Activated CD4-positive, CD25-positive, alpha-beta regulatory T cell treated with anti-CD3 and anti-CD28 coated beads, Interleukin-2, amount 50 U/mL, for 16 hours (primary cell): ENCODE measurements at regions not wholly inside any gene's neighbourhood (a gene's known extent, or its start where the extent isn't known, plus 50 kb on each side); places are given as distances from the start of the nearest gene placed in this dataset.
"Not testable (repeated sequence)": the region's sequence is repeated elsewhere in the genome, so short reads cannot be mapped to it uniquely, and the experiment has no call there.

Source experiments
- DNase-seq: peaks from one replicate; pipeline ENCODE4 v3.0.0-alpha.2; 2020; ENCODE audit warnings: low read depth, low spot score

DNA sequence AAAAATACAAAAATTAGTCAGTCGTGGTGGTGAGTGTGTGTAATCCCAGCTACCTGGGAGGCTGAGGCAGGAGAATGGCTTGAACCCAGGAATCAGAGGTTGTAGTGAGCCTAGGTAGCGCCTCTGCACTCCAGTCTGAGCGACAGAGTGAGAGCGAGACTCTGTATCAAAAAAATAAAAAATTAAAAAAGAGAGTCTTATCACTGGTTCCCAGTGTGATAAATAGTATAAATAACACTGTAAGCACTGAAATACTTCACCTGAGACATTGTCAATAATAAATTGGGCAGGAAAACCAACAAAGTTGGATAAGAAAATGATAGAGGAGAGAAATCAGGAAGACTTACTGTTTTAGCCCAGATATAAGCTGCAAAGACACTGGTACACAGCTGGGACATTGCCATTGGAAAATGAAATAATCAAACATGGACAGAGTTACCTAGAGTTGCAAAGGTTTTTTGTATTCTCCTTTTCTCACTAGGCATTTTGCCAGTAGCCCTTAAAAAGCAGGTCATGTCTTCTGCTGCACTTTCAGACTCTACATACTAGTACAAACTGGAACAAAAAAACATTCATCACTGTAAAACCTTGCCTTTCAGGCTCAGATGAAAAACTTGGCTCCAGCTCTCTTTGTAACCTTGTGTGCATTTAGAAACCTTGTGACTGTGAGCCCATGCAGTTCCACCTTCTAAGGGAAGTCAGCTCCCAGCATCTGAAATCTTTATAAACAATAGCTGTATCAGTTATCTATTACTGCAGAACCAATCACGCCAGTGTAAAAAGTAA is 55.0 kb upstream of the PPP1R2C start:
- DNase-seq, result no peak

DNA sequence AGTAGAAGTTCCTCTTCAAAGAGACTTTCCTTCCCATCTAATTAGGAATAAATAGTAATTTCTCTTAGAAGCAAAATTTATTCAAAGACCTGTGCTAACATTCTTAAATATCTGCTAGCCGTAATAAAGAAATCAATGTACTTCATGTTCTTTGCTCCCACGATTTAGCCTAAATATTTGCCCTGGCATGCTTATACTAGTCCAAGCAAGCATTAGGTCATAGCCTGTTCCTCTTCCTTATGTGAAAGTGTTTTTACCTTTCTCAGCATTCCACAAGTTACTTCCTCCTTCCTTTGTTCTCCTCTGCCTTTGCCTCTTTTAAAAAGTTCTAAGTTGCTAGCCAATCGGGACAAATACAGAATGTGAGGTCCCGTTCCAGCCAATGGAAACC is 55.6 kb upstream of the PPP1R2C start:
- DNase-seq, result not testable (repeated sequence)

DNA sequence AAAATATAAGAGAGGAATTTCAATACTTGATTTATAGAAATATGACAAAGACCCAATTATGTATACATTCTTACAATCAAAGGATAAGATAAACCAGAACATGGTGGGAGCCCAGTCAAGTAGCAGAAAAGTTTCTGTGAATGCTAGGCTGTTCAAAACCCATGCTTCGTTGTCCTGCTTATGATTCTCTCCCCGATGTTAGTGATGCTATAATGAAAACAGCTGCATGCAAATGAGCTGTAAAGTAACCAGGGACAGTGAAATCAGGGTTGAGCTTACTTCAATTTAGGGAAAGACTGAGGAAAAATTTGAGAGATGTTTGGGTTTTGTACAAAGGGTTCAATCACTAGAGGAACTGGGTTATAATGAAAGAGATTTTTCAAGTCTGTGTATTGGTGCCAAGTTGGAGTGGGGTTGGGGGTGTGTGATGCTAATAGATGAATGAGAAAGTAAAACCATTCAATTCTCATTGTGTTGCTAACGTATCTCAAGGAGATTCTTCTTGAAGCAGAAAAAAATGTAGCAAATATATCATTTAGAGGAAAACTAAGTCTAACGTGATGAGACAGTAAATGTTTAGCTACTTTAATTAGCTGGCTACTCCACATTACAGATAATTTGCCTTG is 59.3 kb upstream of the PPP1R2C start:
- no peak for DNase-seq

DNA sequence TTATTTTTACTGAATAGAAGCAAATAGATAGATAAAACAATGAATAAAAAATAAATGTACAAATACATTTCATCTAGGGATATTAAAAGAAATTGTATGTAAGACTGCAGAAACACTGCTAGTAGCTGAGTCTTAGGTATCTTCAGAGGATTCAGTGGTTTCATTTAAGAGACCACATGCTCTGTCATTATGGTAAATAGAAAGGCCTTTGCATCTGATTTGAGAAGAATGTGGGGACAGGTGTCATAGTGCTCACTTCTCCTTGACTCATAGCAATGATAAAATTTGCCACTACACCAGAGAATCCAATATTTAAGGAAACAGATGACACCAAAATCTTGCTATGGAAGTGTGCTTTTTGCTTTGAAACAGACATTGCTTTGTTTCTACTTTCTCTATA is 59.8 kb upstream of the PPP1R2C start:
- DNase-seq, result no peak

DNA sequence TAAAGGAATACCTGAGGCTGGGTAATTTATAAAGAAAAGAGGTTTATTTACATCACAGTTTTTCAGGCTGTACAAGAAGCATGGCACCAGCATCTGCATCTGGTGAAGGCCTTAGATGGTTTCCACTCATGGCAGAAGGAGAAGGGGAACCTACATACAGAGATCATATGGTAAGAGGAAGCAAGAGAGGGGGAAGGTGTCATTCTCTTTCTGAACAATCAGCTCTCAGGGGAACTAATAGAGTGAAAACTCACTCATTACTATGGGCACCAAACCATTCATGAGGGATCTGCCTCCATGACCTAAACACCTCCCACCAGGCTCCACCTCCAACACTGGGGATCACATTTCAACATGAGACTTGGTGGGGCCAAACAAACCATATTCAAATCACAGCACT is 61.7 kb upstream of the PPP1R2C start:
- no peak for DNase-seq

DNA sequence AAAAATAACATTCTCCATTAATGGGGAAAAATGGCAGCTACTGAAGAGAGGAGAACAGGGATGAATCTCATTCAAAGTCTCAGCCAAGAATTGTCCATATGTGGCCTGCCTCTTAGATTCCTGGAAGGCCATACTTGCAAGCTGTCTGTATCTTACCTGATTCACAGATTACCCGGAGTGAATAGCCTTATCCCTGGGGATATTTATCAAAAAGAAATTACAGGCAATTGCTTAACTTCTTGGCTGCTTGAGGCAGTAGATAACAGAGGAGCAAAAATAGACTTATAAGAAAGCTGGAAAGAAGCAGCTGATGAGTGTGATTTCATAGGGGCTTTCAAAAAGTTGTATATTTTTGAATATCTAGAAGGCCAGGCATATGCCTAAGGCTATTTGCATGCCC is 68.8 kb upstream of the PPP1R2C start:
- DNase-seq, result no peak

DNA sequence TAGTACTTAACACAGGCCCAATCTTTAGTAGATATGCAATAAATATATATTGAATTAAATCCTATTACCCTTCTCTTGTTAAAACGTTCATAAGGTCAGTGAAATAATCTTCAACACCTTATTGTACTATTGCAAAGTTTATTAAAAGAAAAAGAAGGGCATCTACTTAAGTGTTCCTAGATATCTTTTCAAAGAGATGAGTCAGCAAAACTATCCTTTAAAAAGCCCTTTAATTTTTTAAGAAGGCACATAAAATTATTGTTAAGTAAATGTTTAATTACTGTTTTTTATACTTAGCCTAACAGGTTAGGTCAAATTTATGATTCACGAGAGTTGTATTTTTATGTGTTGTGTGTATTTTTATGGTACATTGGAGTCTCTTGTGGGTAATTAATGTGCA is 77.3 kb upstream of the PPP1R2C start:
- DNase-seq, result no peak

DNA sequence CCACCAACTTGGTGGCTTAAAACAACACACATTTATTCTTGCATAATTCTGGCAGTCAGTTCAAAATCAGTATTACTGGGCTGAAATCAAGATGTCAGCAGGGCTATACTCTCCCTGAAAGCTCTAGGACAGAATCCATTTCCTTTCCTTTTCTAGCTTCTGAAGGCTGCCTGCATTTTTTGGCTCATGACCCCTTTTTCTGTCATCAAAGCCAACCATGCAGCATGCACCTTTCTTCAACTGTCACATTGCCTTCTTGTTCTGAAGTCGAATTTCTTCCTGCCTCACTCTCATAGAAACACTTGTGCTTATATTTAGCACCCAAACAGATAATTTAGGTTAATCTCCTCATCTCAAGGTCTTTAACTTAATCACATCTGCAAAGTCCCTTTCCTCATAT is 79.8 kb upstream of the PPP1R2C start:
- DNase-seq, result no peak

DNA sequence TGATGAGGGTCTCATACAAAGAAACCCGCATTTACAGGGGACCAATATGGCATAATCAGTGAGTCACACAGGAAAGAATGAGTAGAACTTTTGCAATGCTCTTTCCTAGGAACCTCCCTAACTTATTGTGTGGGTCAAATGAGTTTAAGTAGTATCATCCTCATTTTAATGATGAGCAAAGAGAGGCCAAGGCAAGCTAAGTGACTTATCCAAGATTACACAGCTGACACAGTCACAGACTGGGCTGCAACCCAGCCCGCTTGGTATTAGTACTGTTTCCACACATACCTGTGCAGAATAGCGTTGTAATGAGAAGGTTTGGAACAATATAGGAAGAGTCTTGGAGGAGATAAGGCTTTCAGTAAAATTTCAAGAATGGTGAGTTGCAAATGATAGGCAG is 91.0 kb upstream of the PPP1R2C start:
- no peak for DNase-seq

DNA sequence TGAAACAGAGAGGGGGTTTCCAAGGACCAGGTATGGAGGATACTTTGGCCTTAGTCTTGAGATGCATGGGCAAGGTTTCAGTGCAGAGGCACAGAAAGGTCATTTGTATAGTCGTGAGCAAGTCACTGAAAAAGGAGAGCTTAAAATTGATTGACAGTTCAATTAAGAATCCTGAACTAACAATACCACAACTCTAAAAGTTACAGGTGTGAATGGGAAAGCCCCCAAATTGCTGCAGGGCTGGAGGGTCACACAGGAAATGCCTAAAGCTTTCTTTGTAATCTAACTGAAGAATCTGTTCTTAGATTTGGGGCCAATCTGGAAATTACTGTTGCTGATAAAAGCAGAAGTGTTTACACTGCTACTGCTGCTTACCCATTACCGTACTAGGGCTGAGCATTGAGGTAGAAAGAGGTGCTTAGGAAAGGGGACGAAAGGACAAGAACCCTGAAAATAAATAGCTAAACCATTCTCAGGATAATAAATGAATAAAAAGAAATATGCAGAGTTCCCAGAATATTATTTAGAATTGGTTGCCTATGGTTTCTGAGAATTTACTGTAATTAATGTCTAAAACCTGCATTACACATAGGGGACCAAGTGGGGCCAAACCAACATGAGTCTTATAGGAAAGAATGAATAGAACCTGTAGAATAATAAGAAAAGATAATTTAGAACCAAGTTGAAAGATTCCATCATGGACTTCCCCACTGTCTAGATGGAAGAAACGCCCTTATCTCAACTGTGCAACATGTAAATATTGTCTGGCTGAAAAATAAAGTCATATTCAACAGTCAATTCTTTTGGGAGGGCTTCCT is 91.9 kb upstream of the PPP1R2C start:
- DNase-seq, result no peak

DNA sequence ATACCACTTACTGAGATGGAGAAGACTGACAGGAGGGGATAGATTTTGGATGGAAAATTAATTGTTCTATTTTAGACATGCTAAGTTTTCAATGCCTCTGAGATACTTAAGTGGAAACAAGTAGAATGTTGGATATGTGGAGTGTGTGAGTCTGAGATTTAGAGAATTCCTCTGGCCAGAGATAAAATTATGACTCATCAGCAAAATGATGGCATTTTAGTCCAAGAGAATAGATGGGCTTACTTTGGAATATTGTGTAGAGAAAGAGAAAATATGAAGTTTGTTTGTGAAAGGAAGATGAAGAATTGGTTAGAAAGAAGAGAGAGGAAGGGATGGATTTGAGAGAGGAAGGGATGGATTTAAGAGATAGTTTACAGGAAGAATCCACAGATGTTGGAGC is 108.6 kb upstream of the PPP1R2C start:
- DNase-seq, result no peak

DNA sequence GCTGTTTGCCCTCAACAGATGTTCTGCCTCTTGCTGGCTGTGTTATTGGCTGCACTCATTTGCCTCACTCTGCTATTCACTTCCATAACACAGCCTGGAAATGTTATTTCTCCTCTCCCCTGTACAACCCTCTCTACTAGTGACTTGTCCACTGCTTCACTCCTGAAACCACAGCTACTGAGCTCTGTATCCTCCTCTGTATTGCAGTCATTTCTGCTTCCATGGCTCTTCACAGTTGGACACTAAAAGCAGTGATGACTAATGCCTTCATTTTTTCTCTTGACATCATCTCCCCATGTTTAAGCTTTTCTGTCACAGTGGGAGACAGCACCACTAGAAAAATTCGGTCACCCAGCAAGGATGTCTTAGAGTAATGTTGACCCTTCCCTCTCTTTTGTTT is 123.0 kb upstream of the PPP1R2C start:
- DNase-seq, result no peak

DNA sequence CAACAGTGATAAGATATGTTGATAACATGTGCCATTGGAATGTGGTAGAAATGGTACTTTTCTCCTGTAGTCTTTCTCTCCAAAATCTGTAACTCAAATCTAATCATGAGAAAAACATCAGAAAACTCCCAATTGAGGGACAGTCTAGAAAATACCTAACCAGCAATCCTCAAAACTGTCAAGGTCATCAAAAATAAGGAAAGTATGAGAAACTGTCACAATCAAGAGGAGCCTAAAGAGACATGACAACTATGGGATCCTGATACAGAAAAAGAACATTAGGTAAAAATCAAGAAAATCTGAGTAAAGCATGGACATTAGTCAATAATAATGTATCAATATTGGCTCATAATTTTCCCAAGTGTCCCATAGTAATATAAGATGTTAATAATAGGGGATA is 124.5 kb upstream of the PPP1R2C start:
- no peak for DNase-seq

DNA sequence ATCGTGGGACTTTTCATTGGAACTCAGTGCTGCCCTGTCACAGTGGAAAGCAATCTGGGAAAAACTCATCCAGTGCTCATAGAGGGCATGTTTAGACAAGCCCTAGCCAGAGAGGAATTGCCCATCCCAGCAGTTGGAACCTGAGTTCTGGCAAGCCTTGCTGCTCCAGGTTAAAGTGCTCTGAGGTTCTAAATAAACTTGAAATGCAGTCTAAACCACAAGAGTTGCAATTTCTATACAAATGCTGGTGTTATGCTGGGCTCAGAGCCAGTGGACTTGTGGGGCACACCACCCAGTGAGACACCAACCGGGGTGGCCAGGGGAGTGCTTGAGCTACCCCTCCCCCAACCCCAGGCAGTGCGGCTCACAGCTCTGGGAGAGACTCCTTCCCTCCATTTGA is 142.8 kb upstream of the PPP1R2C start:
- no peak for DNase-seq

DNA sequence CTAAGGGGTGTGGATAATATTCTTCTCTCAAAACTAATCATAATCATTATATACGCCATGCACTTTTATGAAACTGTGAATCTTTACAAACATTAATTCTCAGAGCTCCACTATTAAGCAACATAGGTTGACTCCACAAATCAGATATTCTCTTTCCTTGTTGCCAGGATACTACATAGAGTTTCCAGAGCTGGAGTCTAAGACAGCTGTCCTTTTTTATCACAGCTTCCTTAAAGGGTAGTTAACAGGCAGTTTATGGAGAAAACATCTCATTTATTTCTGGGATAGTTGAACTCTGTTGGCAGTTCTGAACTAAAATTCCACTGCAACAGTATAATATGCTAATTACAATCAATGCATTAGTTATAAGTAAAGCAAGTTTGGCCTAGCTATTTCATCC is 152.1 kb upstream of the PPP1R2C start:
- no peak for DNase-seq

DNA sequence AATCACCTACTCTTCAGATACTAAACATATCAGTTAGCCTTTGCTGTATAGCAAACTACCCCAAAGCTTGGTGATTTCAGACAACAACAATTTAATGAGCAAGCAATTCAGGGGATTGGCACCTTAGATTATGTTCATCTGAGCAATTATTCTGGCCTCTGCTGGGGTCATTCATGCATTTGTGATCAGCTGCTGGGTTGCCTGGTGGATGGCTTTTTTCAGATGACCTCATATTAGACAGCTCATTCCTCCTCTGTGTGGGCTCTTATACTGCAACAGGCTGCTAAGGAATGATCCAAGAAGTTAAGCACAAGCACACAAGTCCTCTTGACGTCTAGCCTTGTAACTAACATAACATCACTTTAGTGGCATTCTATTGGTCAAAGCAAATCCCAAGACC is 153.0 kb upstream of the PPP1R2C start:
- no peak for DNase-seq

DNA sequence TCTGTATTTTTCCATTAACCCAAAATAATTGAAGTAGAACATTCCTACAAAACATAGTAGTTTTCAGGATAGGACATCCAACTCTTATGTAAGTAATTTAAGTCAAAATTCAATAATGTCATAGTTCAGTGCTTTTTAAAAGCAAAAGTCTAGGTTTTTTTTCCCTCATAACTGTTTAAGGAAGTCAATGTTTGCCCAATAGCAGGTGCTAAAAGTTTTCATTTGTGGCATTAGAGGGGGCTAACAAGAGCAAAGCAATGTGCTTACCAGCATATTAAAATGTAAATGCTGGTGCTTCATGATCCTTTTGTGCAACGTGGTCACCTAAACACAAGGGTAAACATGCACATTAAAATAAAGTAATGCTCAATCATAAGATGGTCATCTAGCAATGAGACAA is 155.2 kb upstream of the PPP1R2C start:
- DNase-seq, result no peak

DNA sequence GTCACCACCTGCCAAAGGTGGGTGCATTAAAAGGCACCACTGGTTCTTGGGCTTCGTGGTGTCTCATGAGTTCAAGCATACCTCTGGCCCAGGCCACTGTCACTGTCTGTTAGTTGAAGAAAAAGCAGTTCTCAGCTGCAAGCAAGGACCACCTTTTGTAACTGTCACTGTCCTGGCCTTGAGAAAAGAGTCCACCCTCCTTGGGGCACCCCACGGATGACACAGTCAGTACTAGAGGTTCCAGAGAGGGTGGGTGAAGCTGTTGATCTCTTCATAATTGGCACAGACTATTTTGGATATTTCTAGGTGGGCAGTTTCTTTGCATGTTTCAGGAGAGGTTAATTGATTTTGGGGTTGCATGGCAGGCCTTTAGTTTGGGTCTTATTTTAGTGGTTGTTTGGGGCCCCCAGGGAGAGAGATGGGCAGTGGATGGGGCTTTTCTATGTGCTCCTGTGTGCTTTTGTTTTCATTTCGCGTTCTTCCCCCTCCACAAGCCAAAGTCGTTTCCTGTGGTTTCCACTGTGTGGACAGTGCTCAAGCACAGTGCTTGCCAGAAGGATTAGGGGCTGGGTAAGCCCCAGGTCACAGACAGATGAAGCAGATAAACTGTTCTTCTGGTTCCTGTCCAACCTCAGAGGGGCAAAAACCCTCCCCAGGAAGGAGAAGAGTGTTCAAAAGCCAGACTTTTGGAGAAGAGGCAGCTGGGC is 156.2 kb upstream of the PPP1R2C start:
- DNase-seq, result no peak

DNA sequence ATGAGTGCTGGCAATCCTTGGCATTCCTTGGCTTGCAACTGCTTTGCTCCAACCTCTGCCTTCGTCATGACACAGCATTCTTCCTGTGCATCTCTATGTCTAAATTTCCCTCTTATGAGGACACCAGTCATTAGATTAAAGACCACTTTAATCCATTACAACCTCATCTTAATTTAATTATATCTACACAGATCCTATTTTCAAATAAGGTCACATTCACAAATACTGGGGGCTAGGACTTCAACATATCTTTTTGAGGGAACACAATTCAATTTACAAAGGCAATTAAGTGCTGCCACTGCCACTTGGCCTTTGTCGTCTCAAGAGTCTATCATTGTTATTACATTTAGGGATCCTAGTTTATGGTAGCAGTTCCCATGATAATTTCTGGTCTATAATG is 163.7 kb upstream of the PPP1R2C start:
- DNase-seq, result no peak

DNA sequence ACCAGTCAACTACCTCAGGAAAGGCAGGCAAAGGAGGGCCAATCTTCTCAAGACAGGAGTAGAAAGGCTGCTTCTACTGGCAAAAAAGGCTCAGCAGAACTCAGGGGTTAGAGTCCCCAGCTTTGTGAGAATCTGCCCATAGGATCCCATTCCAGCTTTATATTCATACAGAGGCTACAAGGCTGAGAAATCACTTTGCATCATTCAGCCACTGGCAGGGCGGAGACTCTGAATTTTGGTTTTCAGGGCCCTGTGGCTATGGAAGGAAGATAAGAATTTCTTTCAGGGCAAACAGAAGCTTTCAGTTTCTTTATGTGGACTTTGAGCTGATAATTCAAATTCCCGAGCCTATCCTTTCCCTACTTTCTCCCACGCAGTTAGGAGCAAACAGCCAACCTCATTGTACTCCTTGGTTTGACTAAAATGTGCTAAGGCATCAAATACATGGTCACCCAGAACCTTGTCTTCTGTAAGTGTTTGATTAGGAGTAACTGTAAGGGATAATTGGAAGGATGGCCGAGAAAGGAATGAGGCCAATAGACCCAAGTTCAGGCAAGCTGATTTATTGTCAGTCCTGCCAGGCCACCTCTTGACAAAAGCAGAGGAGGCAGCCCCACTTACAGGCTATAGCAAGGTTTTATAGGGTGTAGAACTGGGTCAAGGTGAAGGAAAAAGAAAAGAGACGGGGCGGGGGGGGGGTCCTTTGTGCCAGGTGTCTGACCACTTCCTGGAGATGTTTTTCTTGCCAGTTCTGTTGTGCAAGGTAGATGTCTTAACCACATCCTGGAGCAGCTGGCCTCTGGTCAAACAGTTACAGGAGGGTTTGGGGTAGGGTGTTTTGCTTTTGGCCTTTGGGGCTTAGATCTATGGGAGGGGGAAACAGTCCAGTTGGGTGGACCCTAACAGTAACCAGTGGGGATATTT is 165.3 kb upstream of the PPP1R2C start:
- DNase-seq, result no peak

DNA sequence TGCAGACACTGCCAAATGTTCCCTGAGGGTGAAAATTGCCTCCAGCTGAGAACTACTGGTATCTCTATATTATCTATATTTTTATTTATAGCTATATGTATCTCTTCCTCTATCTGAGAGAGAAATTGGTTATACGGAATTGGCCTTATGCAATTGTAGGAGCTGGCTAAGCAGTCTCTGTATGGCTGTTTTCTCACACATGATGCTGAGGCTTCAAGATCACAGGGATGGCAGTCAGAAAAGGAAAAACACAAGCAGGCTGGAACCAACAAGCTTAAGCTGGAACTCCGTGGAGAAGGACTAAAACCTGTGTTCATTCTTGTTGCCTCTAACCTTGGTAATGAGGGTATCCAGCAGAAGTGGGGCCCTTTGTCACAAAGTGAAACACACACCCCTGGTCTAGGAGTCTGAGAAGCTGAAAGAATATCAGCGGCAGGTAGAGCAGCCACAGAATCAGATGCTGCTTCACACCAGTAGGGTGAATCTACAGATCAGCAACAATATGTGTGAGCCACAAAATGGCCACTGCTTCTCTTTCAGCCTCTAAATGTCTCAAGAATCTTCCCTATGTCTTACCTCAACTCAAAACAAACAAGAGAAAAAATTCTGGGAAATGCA is 166.5 kb upstream of the PPP1R2C start:
- DNase-seq, result no peak
